Coronary artery (tissue), 2 donors: ENCODE measurements at regions not wholly inside any gene's neighbourhood (a gene's known extent, or its start where the extent isn't known, plus 50 kb on each side); places are given as distances from the start of the nearest gene placed in this dataset.

Experiments used
- DNase-seq: peaks from one replicate; pipeline ENCODE4 v3.0.0-alpha.2; 2017; ENCODE audit warnings: low spot score
- H3K27ac ChIP-seq, 2 donors: fragments of 200-600 bp; sonication (generic); one replicate each; pipeline ENCODE4 v1.5.1; 2016 to 2019
- H3K4me3 ChIP-seq: fragments of 200-600 bp; sonication (generic); 2 replicates; pipeline ENCODE4 v1.5.1; 2016; ENCODE audit warnings: mild to moderate bottlenecking, moderate library complexity
- TF ChIP-seq, protein P1 (sequence below): fragments of 200-600 bp; sonication (generic); IDR thresholded peaks from one replicate; pipeline ENCODE4 v1.5.1; 2019; ENCODE audit warnings: antibody characterized with exemption

DNA sequence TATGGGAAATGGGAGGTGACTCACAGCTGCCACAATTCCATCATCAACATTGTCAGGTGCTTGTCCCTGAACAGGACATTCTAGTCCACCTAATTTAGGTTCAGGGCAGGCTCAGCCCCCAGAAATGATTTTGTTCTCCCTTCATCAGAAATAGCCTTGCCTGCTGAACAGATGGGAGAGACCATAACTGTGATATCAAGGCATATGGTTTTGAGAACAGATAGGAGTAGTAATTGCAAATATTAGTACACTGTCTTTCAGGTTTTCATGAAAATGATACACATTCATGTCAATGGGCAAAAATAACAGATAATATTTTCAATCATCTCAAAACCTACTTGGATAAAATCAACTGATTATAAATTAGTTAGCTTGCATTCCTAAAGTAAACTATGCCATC is 316.5 kb downstream of the MBD2 start:
- TF ChIP-seq, protein P1, sequence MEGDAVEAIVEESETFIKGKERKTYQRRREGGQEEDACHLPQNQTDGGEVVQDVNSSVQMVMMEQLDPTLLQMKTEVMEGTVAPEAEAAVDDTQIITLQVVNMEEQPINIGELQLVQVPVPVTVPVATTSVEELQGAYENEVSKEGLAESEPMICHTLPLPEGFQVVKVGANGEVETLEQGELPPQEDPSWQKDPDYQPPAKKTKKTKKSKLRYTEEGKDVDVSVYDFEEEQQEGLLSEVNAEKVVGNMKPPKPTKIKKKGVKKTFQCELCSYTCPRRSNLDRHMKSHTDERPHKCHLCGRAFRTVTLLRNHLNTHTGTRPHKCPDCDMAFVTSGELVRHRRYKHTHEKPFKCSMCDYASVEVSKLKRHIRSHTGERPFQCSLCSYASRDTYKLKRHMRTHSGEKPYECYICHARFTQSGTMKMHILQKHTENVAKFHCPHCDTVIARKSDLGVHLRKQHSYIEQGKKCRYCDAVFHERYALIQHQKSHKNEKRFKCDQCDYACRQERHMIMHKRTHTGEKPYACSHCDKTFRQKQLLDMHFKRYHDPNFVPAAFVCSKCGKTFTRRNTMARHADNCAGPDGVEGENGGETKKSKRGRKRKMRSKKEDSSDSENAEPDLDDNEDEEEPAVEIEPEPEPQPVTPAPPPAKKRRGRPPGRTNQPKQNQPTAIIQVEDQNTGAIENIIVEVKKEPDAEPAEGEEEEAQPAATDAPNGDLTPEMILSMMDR: no peak
- Histone ChIP-seq H3K4me3 (no peak overlapping the region), H3K27ac (no peak overlapping the region)
- DNase-seq: no peak

DNA sequence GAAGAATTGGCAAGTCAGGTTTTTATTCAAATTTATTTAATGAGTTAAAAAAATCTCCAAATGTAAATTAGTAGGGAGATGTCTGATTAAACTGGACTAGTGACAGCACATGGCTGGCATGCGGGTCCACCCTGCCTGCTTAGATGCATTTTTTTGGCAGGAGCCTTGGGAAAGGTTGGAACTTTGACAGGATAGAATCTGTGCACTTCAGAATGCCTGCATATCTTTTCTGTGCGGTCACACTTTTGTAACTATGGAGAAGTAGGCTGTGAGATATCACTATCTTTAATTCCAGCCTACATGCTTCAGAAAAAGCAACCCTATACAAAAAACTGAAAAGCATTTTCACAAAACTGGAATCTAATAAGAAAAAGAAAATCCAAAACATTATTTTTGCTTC is 317.8 kb downstream of the MBD2 start:
- DNase-seq: no peak
- TF ChIP-seq, protein P1: no peak
- Histone ChIP-seq H3K4me3 (no peak overlapping the region), H3K27ac (no peak overlapping the region)

DNA sequence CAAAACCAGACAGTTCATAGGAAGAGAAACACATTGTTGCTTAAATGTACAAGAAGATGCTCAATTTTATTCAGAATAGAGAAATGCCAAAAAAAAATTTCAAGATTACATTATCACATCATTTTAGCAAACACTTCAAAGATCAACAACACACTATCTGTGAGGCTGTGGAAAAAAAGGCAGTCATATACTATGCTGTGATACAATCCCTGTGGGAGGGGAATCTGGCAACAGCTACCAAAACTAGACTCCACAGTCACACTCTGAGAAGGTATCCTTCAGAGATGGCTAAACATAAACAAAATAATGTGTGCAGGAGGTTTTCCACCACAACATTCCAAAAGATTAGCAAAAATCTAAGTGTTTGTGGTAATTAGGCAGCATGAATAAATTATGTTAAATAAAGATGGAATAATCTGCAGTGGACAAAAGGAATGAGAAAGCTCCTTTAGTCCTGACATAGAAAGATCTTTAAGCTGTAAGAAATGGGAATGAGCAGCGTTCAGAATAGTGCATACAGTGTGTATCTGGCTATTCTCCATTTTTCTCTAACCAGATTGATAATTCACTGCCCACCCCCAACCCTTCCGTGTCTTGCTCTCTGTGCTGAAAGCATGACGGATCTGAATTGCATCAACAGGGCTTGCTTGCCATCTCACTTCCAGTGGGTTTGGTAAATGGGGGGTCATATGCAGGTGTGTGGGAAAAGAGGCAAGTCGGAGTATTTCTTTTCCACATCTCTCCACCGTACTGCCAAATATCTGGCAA is 329.6 kb downstream of the MBD2 start:
- no peak overlapping the region for H3K27ac ChIP-seq
- DNase-seq: no peak
- H3K4me3 ChIP-seq: no peak overlapping the region
- TF ChIP-seq, protein P1: no peak

DNA sequence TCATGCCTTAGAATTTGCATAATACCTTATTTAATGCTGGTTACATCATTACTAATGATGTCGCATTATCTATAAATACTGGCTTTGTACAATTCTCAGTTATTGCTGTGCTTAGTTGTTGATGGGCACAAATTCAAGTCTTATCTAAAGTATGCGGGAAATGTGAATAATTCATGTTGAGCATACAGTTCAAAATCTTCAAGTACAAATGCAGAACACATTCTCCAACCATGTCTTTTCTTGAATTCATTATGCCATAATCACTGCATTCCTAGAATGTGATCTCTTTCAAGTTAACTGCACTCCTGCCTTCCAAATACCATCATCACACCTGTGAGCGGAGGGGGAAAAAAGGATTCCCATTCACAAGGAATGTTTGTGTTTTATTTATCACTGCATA is 337.0 kb downstream of the MBD2 start:
- no peak for DNase-seq
- no peak overlapping the region for H3K27ac ChIP-seq

DNA sequence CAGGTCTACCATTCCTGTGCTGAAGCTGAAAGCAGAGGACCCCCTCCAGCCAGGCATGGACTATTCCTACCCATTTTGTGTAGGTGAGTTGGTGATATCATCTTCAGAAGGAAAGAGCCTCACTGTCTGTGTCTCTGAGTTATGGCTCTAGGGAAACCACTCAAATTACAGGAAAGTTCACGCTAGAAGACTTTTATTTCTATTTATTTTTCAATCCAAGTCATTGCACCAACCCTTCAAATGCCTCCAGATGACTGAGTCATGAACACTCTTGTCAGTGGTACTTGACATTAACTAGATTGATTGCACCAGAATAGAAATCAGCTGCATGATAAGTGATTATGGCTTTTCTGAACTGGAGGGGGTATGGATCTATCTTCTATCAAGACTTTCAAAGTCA is 338.4 kb downstream of the MBD2 start:
- no peak for DNase-seq
- TF ChIP-seq, protein P1: no peak
- no peak overlapping the region for H3K4me3 ChIP-seq
- H3K27ac ChIP-seq: no peak overlapping the region

More for the DNA sequence above, 337.0 kb downstream of the MBD2 start:
- H3K4me3 ChIP-seq: no peak overlapping the region
- TF ChIP-seq, protein P1: no peak

DNA sequence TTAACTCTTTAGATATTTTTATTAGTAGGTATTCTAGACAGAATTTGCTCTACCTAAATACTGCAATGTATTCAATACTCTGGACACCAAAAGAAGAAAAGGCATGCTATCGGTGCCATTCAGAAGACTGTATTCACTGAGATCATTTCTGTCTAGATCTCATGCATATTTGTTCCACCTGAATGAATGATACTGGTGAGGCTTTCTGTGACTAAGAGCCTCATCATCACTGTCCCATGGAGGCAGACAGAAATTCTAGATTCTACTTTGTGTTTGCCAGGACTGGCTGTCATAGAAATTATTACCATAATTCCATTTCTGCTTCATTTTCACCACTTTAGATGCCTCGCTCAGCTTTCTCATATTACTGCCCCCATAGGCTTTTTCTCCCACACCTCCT is 340.7 kb downstream of the MBD2 start:
- no peak overlapping the region for H3K4me3 ChIP-seq
- no peak overlapping the region for H3K27ac ChIP-seq
- TF ChIP-seq, protein P1: no peak
- no peak for DNase-seq

DNA sequence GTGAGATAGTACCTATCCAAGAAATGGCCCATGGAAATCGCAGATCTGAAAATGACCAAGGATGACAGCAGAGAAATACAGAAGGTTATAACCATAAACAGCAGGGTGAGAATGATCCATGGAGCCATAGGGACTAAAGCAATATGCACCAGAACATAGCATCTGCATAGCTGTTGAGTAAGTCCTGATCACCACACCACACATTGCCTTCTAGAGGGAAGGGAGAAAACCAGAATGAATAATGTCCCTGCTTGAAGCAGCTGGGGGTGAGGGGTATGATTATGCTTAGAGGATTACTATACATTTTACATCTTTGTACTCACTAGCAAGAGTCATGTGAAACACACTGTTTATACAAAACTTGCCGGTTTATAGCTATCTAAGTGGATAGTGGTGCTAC is 350.4 kb downstream of the MBD2 start:
- TF ChIP-seq, protein P1: no peak
- no peak overlapping the region for H3K4me3 ChIP-seq
- no peak for DNase-seq
- no peak overlapping the region for H3K27ac ChIP-seq
